GM23338 (cell line): ENCODE measurements at regions not wholly inside any gene's neighbourhood (a gene's known extent, or its start where the extent isn't known, plus 50 kb on each side); places are given as distances from the start of the nearest gene placed in this dataset.

Experiments
- ATAC-seq: fragments of 200-7000 bp; cut with Tn5 transposase; 3 replicates; pipeline ENCODE4 v1.9.1; 2020
- DNase-seq: peaks from one replicate; pipeline ENCODE4 v3.0.0-alpha.2; 2015; ENCODE audit warnings: low spot score
- H2AFZ ChIP-seq: fragments of 200-600 bp; sonication (generic); 2 replicates; pipeline ENCODE4 v1.8.0; 2016; ENCODE audit warnings: antibody characterized with exemption, mild to moderate bottlenecking, moderate library complexity
- H3F3A ChIP-seq: fragments of 200-600 bp; sonication (generic); replicated peaks from 2 replicates; pipeline ENCODE4 v1.8.0; 2017; ENCODE audit warnings: antibody characterized with exemption, mixed run types, low read depth
- H3K27ac ChIP-seq: fragments of 200-600 bp; sonication (generic); 2 replicates; pipeline ENCODE4 v1.6.1; 2016; ENCODE audit warnings: low read depth
- H3K27me3 ChIP-seq: fragments of 200-600 bp; sonication (generic); 2 replicates; pipeline ENCODE4 v1.8.0; 2016; ENCODE audit warnings: mild to moderate bottlenecking, mixed run types, moderate library complexity; ENCODE audit not compliant: insufficient read depth
- H3K36me3 ChIP-seq: fragments of 200-600 bp; sonication (generic); 2 replicates; pipeline ENCODE4 v1.8.0; 2016; ENCODE audit warnings: mild to moderate bottlenecking; ENCODE audit not compliant: insufficient read depth
- H3K4me1 ChIP-seq: fragments of 200-600 bp; sonication (generic); 2 replicates; pipeline ENCODE4 v1.8.0; 2016; ENCODE audit warnings: mild to moderate bottlenecking, moderate library complexity; ENCODE audit not compliant: insufficient read depth
- H3K4me2 ChIP-seq: fragments of 200-600 bp; sonication (generic); 2 replicates; pipeline ENCODE4 v1.7.1; 2017; ENCODE audit warnings: mixed run types
- H3K4me3 ChIP-seq: fragments of 200-600 bp; sonication (generic); 2 replicates; pipeline ENCODE4 v1.6.1; 2016; ENCODE audit warnings: mixed run types
- H3K79me2 ChIP-seq: fragments of 200-600 bp; sonication (generic); replicated peaks from 2 replicates; pipeline ENCODE4 v1.8.0; 2017; ENCODE audit warnings: mild to moderate bottlenecking; ENCODE audit not compliant: insufficient read depth
- H3K9me2 ChIP-seq: fragments of 200-600 bp; sonication (generic); 2 replicates; pipeline ENCODE4 v1.8.0; 2017; ENCODE audit not compliant: insufficient read depth
- H4K20me1 ChIP-seq: fragments of 200-600 bp; sonication (generic); replicated peaks from 2 replicates; pipeline ENCODE4 v1.8.0; 2017; ENCODE audit warnings: mild to moderate bottlenecking; ENCODE audit not compliant: insufficient read depth
- H3K27ac Mint-ChIP-seq: 2 replicates; pipeline ENCODE4 v1.8.0; 2020; ENCODE audit warnings: inconsistent platforms, mild to moderate bottlenecking, moderate library complexity, mixed read lengths
- H3K27me3 Mint-ChIP-seq: 3 replicates; pipeline ENCODE4 v1.8.0; 2022; ENCODE audit warnings: low read depth, mild to moderate bottlenecking, moderate library complexity, mixed read lengths, inconsistent platforms; ENCODE audit not compliant: insufficient read depth, poor library complexity
- H3K36me3 Mint-ChIP-seq: 3 replicates; pipeline ENCODE4 v1.8.0; 2021; ENCODE audit warnings: low read depth, mild to moderate bottlenecking, inconsistent platforms, moderate library complexity, mixed read lengths
- H3K4me1 Mint-ChIP-seq: 3 replicates; pipeline ENCODE4 v1.8.0; 2020; ENCODE audit warnings: mild to moderate bottlenecking, inconsistent platforms, mixed read lengths
- H3K4me3 Mint-ChIP-seq: 3 replicates; pipeline ENCODE4 v1.8.0; 2021; ENCODE audit warnings: moderate library complexity, mild to moderate bottlenecking, inconsistent platforms, mixed read lengths
- H3K9me3 Mint-ChIP-seq: 3 replicates; pipeline ENCODE4 v1.8.0; 2020; ENCODE audit warnings: moderate library complexity, mild to moderate bottlenecking, inconsistent platforms, mixed read lengths
- CREB1 ChIP-seq: fragments of 250-450 bp; sonication (Bioruptor Pico); IDR thresholded peaks from 2 replicates; pipeline ENCODE4 v1.5.0; 2020; ENCODE audit warnings: low read depth, mild to moderate bottlenecking, moderate library complexity
- ETS1 ChIP-seq: IDR thresholded peaks from 2 replicates; pipeline ENCODE4 v1.6.1; 2016; ENCODE audit warnings: antibody characterized with exemption
- EZH2 ChIP-seq: fragments of 200-600 bp; sonication (generic); IDR thresholded peaks from one replicate; pipeline ENCODE4 v1.8.0; 2017; ENCODE audit warnings: antibody characterized with exemption, mild to moderate bottlenecking, low read depth; ENCODE audit not compliant: unreplicated experiment
- EZH2phosphoT487 ChIP-seq: fragments of 200-600 bp; sonication (generic); IDR thresholded peaks from one replicate; pipeline ENCODE4 v1.8.1; 2018; ENCODE audit warnings: antibody characterized with exemption; ENCODE audit not compliant: unreplicated experiment
- NANOG ChIP-seq: IDR thresholded peaks from 2 replicates; pipeline ENCODE4 v1.6.1; 2016; ENCODE audit warnings: antibody characterized with exemption, borderline replicate concordance
- POLR2AphosphoS5 ChIP-seq: IDR thresholded peaks from 2 replicates; pipeline ENCODE4 v1.6.1; 2016; ENCODE audit warnings: antibody characterized with exemption, low read depth
- ZNF331 ChIP-seq: fragments of 250-450 bp; sonication (Bioruptor Pico); IDR thresholded peaks from 2 replicates; pipeline ENCODE4 v1.5.0; 2020; ENCODE audit warnings: low read depth, mild to moderate bottlenecking, moderate library complexity
- ZNF462 ChIP-seq: fragments of 250-450 bp; sonication (Bioruptor Pico); IDR thresholded peaks from 2 replicates; pipeline ENCODE4 v1.5.0; 2020; ENCODE audit warnings: mild to moderate bottlenecking, moderate library complexity

GRCh38 chr15:72980661-72981060, 71.6 kb upstream of the NEO1 start (continued):
- TF ChIP-seq ZNF462 (CRISPR knock-in tag): no peak
- no peak for TF ChIP-seq POLR2AphosphoS5
- no peak for TF ChIP-seq EZH2
- TF ChIP-seq ZNF331 (CRISPR knock-in tag): no peak
- no peak for TF ChIP-seq EZH2phosphoT487
- no peak for TF ChIP-seq ETS1
- no peak for TF ChIP-seq CREB1 (CRISPR knock-in tag)
- no peak for TF ChIP-seq NANOG

- DNase-seq: no peak
- H3K27me3 Mint-ChIP-seq: no peaks in the 10 kb centered on the region
- no peak for TF ChIP-seq ZNF462 (CRISPR knock-in tag)
- no peak for TF ChIP-seq ETS1
- no peak for TF ChIP-seq EZH2phosphoT487
Measured at GRCh38 chr15:72979791-72980190, 72.5 kb upstream of the NEO1 start.

More at GRCh38 chr15:72979791-72980190, 72.5 kb upstream of the NEO1 start:
- Mint-ChIP-seq H3K4me3 (no peak overlapping the region), H3K36me3 (no peaks in the 10 kb centered on the region), H3K27ac (no peak overlapping the region), H3K9me3 (no peaks in the 10 kb centered on the region; the same call in 2 of the 3 replicates), H3K4me1 (peaks cover 5% of the 10 kb centered on the region; the same call in 2 of the 3 replicates)
- Histone ChIP-seq H3K4me1 (peaks cover 7% of the 10 kb centered on the region; the same call in 1 of the 2 replicates), H3K4me3 (no peak overlapping the region), H2AFZ (no peak overlapping the region), H3K4me2 (no peak overlapping the region), H3K27me3 (no peaks in the 10 kb centered on the region), H3K27ac (no peak overlapping the region), H3K36me3 (no peaks in the 10 kb centered on the region), H3F3A (no peaks in the 10 kb centered on the region), H3K9me2 (0 out of 2 replicates have a peak, but pooled peaks cover 4% of the 10 kb centered on the region), H4K20me1 (no peaks in the 10 kb centered on the region), H3K79me2 (no peaks in the 10 kb centered on the region)
- no peak for ATAC-seq
